RWPE2 (cell line): ENCODE measurements at regions not wholly inside any gene's neighbourhood (a gene's known extent, or its start where the extent isn't known, plus 50 kb on each side); places are given as distances from the start of the nearest gene placed in this dataset.

Experiments
- ATAC-seq: fragments of 200-7000 bp; cut with Tn5 transposase; 3 replicates; pipeline ENCODE4 v1.9.1; 2021; ENCODE audit warnings: low read depth
- DNase-seq: peaks from one replicate; pipeline ENCODE4 v3.0.0-alpha.2; 2020; ENCODE audit warnings: low spot score
- H3K27ac ChIP-seq: fragments of 450-650 bp; 2 replicates; pipeline ENCODE4 v1.5.1; 2017; ENCODE audit warnings: mild to moderate bottlenecking; ENCODE audit not compliant: poor library complexity, severe bottlenecking
- H3K27me3 ChIP-seq: fragments of 250-450 bp; sonication (Bioruptor Pico); 2 replicates; pipeline ENCODE4 v1.5.1; 2021; ENCODE audit warnings: mild to moderate bottlenecking, moderate library complexity; ENCODE audit not compliant: insufficient read depth, poor library complexity, severe bottlenecking
- H3K36me3 ChIP-seq: fragments of 250-450 bp; sonication (Bioruptor Pico); 2 replicates; pipeline ENCODE4 v1.5.1; 2020; ENCODE audit warnings: low read depth, mild to moderate bottlenecking, moderate library complexity
- H3K4me1 ChIP-seq: fragments of 250-450 bp; sonication (Bioruptor Pico); 2 replicates; pipeline ENCODE4 v1.5.1; 2021; ENCODE audit warnings: mild to moderate bottlenecking, moderate library complexity; ENCODE audit not compliant: insufficient read depth, poor library complexity, severe bottlenecking
- H3K4me3 ChIP-seq: fragments of 250-450 bp; sonication (Bioruptor Pico); 2 replicates; pipeline ENCODE4 v1.5.1; 2021; ENCODE audit warnings: mild to moderate bottlenecking, moderate library complexity; ENCODE audit not compliant: severe bottlenecking
- H3K9me3 ChIP-seq: fragments of 250-450 bp; sonication (Bioruptor Pico); 2 replicates; pipeline ENCODE4 v1.5.1; 2021; ENCODE audit warnings: mild to moderate bottlenecking, moderate library complexity; ENCODE audit not compliant: severe bottlenecking
- TF ChIP-seq, protein P1 (sequence below): fragments of 450-650 bp; IDR thresholded peaks from one replicate; pipeline ENCODE4 v1.5.1; 2017; ENCODE audit warnings: mild to moderate bottlenecking, moderate library complexity; ENCODE audit not compliant: poor library complexity, severe bottlenecking

DNA sequence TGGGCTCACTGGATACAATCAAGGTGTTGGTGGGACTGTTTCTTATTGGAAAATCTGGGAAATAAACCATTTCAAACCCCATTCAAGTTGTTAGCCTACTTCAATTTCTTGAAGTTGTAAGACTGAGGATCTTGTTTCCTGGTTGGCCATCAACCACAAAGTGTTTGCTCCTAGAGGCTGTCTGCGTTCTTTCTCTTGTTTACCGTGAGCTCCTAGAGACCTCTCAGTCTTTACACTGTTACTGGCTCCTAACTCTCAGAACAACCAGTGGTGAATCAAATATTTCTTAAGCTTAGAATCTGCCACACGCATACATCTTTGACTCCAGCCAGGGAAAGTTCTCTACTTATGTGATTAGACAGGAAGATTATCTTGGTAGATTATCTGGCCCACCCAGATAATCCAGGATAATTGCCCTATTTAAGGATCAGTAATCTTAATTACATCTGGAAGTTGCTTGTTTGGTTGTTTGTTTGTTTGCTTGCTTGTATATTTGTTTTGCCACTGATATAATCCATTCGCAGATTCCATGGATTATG is 798.7 kb downstream of the IPMK start:
- no peaks in the 10 kb centered on the region for H3K9me3 ChIP-seq
- no peak overlapping the region for H3K27ac ChIP-seq
- H3K27me3 ChIP-seq = no peaks in the 10 kb centered on the region
- no peak for DNase-seq
- TF ChIP-seq, protein P1, sequence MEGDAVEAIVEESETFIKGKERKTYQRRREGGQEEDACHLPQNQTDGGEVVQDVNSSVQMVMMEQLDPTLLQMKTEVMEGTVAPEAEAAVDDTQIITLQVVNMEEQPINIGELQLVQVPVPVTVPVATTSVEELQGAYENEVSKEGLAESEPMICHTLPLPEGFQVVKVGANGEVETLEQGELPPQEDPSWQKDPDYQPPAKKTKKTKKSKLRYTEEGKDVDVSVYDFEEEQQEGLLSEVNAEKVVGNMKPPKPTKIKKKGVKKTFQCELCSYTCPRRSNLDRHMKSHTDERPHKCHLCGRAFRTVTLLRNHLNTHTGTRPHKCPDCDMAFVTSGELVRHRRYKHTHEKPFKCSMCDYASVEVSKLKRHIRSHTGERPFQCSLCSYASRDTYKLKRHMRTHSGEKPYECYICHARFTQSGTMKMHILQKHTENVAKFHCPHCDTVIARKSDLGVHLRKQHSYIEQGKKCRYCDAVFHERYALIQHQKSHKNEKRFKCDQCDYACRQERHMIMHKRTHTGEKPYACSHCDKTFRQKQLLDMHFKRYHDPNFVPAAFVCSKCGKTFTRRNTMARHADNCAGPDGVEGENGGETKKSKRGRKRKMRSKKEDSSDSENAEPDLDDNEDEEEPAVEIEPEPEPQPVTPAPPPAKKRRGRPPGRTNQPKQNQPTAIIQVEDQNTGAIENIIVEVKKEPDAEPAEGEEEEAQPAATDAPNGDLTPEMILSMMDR = no peak
- H3K4me3 ChIP-seq = no peak overlapping the region
- no peak for ATAC-seq
- no peaks in the 10 kb centered on the region for H3K36me3 ChIP-seq
- no peaks in the 10 kb centered on the region for H3K4me1 ChIP-seq

DNA sequence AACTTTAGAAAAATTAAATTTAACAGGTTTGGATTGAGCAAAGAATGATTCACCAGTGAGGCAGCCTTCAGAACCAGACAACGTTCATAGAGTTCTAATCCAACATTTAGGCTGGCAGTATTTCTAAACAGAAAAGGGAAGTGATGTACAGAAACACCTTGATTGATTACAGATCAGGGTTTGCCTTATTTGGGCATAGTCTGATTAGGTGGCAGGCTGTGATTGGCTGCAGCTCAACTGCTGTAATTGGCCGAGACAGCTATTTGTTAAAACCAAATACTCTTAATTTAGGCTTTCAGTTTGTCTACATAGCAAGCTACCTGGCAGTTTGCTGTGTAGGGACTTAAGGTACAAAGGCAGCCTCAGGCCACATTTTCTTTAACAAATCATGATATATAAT is 802.5 kb downstream of the IPMK start:
- no peaks in the 10 kb centered on the region for H3K27me3 ChIP-seq
- TF ChIP-seq, protein P1 = no peak
- no peak for ATAC-seq
- H3K9me3 ChIP-seq = no peaks in the 10 kb centered on the region
- no peaks in the 10 kb centered on the region for H3K36me3 ChIP-seq
- H3K4me1 ChIP-seq = no peaks in the 10 kb centered on the region
- H3K27ac ChIP-seq = no peak overlapping the region
- no peak for DNase-seq
- no peak overlapping the region for H3K4me3 ChIP-seq

DNA sequence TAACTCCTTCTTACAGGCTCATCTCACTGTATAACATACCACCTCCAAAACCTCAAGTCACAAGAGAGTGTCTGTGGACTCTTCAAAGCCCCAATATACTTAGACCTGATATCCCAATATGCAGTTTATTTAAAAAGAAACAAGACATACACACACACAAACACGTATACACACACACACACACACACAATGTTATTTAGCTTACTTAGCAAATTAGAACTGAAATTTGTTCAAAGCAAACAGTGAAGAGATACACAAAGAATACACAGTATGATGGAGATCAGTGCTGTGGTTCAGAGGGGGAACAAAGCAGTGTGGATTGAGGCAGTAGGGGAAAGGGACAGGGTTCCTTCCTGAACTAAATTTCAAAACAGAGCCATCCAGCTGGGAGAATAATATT is 807.2 kb downstream of the IPMK start:
- H3K4me3 ChIP-seq = no peak overlapping the region
- TF ChIP-seq, protein P1 = no peak
- no peak for ATAC-seq
- no peaks in the 10 kb centered on the region for H3K4me1 ChIP-seq
- H3K27me3 ChIP-seq = no peaks in the 10 kb centered on the region
- DNase-seq = no peak
- H3K27ac ChIP-seq = no peak overlapping the region
- no peaks in the 10 kb centered on the region for H3K36me3 ChIP-seq
- no peaks in the 10 kb centered on the region for H3K9me3 ChIP-seq

DNA sequence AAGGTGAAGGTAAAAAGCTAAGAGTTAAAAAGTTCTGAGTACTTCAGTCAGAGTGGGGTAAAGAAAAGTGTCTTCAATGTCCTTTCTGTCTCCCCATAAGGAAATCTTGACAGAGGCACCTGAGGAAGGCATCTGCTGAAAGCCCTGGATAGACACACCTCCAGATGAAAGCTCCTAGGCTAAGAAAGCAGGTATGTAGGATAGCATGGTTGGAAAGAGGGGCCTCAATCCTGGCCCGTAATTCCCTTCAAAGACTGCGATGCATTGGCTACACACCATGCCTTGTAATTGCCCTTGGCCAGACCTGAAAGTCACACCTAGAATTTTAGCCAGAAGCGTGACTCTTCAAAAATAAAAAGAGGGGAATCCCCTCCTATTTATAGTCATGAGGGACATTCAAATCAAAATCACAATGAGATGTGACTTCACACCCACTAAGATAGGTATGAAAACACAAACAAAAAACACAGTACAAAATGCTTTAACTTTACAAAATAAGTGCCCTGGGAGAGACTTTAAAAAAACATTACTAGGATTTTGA is 809.7 kb downstream of the IPMK start:
- Histone ChIP-seq H3K4me3 (no peak overlapping the region), H3K9me3 (no peaks in the 10 kb centered on the region), H3K4me1 (no peaks in the 10 kb centered on the region), H3K27ac (no peak overlapping the region), H3K36me3 (no peaks in the 10 kb centered on the region), H3K27me3 (no peaks in the 10 kb centered on the region)
- DNase-seq = no peak
- TF ChIP-seq, protein P1 = no peak
- no peak for ATAC-seq

DNA sequence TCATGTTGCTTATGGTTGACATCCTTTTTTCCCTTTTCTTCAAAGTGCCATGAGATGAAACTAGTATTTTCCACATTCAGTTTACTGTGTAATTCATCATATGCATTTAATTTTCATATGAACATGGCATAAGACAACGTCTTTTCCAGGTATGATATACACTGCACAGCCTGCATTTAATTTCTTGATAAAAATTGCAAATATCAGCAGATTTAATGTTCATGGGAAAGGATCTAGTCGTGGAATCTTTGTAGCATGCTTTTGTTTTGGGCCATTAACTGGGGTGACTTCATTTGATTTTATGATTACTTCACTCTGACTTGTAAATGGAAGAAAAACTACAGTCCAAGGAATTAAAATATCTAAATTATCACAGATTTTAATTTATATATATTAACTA is 837.3 kb downstream of the IPMK start:
- Histone ChIP-seq H3K4me3 (no peak overlapping the region), H3K27me3 (peaks cover 5% of the 10 kb centered on the region), H3K9me3 (no peaks in the 10 kb centered on the region), H3K36me3 (no peaks in the 10 kb centered on the region), H3K27ac (no peak overlapping the region), H3K4me1 (no peaks in the 10 kb centered on the region)
- DNase-seq (no peak), ATAC-seq (no peak)
- TF ChIP-seq, protein P1 = no peak
